ENCODE measurements at regions not wholly inside any gene's neighbourhood (a gene's known extent, or its start where the extent isn't known, plus 50 kb on each side); places are given as distances from the start of the nearest gene placed in this dataset.

GRCh38 chr6:158906926-158907325 lies 87.8 kb upstream of the EZR start:
- Histone ChIP-seq H2BK5ac (ENCODE audit: low read depth, low read length) (no peak overlapping the region), H3K4me3 (ENCODE audit: extremely low read depth in 1 of 4, insufficient read depth in 2 of 4, low read depth in 3 of 4, low read length in 4 of 4) (no peak overlapping the region), H3K9ac (replicated peaks in 1 of 4; ENCODE audit: extremely low read depth in 1 of 4, low read depth in 3 of 4, low read length in 3 of 4) (no peak overlapping the region), H2AK5ac (ENCODE audit: low read depth, low read length) (no peak overlapping the region), H3K4ac (replicated peaks; ENCODE audit: insufficient read length, low read depth, low read length) (no peak overlapping the region), H2BK20ac (ENCODE audit: low read length) (no peak overlapping the region), H3K23me2 (ENCODE audit: low read depth, low read length) (no peaks in the 10 kb centered on the region), H3K56ac (replicated peaks; ENCODE audit: insufficient read length, low read depth, low read length) (no peak overlapping the region), H3K9me3 (ENCODE audit: insufficient read depth in 2 of 2, low read depth in 1 of 2, low read length in 1 of 2) (peaks cover 4 to 21% of the 10 kb centered on the region in 2 experiments), H3K27me3 (replicated peaks in 1 of 4; ENCODE audit: control insufficient read depth in 3 of 4, extremely low read depth in 1 of 4, insufficient read depth in 3 of 4, low read length in 3 of 4) (no peaks in the 10 kb centered on the region), H4K20me1 (replicated peaks in 1 of 2; ENCODE audit: control insufficient read depth in 1 of 2, insufficient read depth in 2 of 2, low read length in 2 of 2) (no peaks in the 10 kb centered on the region), H4K5ac (ENCODE audit: insufficient read length, low read depth, low read length) (no peak overlapping the region), H2BK12ac (ENCODE audit: low read depth, low read length) (0 out of 2 replicates have a peak overlapping the region, but pooled peaks have one; percentile 11), H2BK15ac (ENCODE audit: low read length) (no peak overlapping the region), H3K18ac (ENCODE audit: extremely low read depth, low read length) (no peak overlapping the region), H3K79me1 (ENCODE audit: low read depth, low read length) (no peaks in the 10 kb centered on the region), H3K4me2 (ENCODE audit: insufficient read depth in 1 of 2, low read depth in 2 of 2, low read length in 2 of 2) (no peak overlapping the region), H2BK120ac (replicated peaks; ENCODE audit: low read depth, low read length) (no peak overlapping the region), H4K91ac (replicated peaks; ENCODE audit: insufficient read length, low read length) (no peak overlapping the region), H3K23ac (ENCODE audit: insufficient read length) (no peak overlapping the region), H3K36me3 (ENCODE audit: control insufficient read depth in 2 of 4, insufficient read depth in 4 of 4, low read length in 3 of 4) (no peaks in the 10 kb centered on the region; a peak in 3 of 8 replicates), H2AFZ (ENCODE audit: low read length) (no peak overlapping the region), H4K8ac (ENCODE audit: extremely low read depth, insufficient read depth, low read length) (no peak overlapping the region), H3K4me1 (replicated peaks in 1 of 4; ENCODE audit: control insufficient read depth in 3 of 4, insufficient read depth in 4 of 4, low read length in 3 of 4) (peaks cover 3 to 23% (median 9%) of the 10 kb centered on the region in 4 experiments), H3K27ac (ENCODE audit: low read depth, low read length) (no peak overlapping the region), H3K79me2 (ENCODE audit: control insufficient read depth in 1 of 2, insufficient read depth in 2 of 2, low read length in 2 of 2) (no peaks in the 10 kb centered on the region), H3K14ac (ENCODE audit: insufficient read length) (no peak overlapping the region)
- DNase-seq (ENCODE audit: low read depth in 1 of 2, low spot score in 2 of 2) = no peak
- no peak for FAIRE-seq
- ChIA-PET POLR2A (ENCODE audit: partially characterized antibody) (interaction anchor here (1.3 kb wide), 1 partner anchor 143 kb away, joined by 3 read pairs; no protein-coding TSS in a partner anchor), CTCF (ENCODE audit: partially characterized antibody) (interaction anchor here (1.2 to 1.6 kb wide), 2 partner anchors 15 to 93 kb away, joined by 3 read pairs; no protein-coding TSS in a partner anchor)
- WGBS, 2 experiments (ENCODE audit: extremely low coverage in 1 of 2, insufficient coverage in 1 of 2, insufficient read length in 1 of 2, insufficient replicate concordance in 2 of 2, low coverage in 1 of 2, low lambda C conversion rate in 2 of 2, missing lambda C conversion rate in 1 of 2) = 88% methylated on average over 4 of the region's 4 CpGs; no CpG with 5 or more reads in 1 of the 2 experiments
- TF ChIP-seq BACH1 (IDR thresholded peaks at IDR 0.05; ENCODE audit: low read length) (no peak), SP4 (IDR thresholded peaks at IDR 0.05; ENCODE audit: low read length) (no peak), PHF8 (conservative IDR thresholded peaks at IDR 0.05; ENCODE audit: low read depth, low read length) (no peak), ATF2 (IDR thresholded peaks at IDR 0.05; ENCODE audit: low read length) (no peak), RNF2 (IDR thresholded peaks at IDR 0.05; ENCODE audit: borderline replicate concordance, low read depth, low read length, missing control alignments, poor library complexity, severe bottlenecking) (no peak), TAF7 (optimal IDR thresholded peaks at IDR 0.05; ENCODE audit: borderline replicate concordance, low read depth, low read length) (no peak), TAF1 (IDR thresholded peaks at IDR 0.05; ENCODE audit: low read depth, low read length) (no peak), TEAD4 (IDR thresholded peaks at IDR 0.05; ENCODE audit: low read depth, low read length) (no peak), FOSL1 (IDR thresholded peaks at IDR 0.05; ENCODE audit: insufficient read depth, low read depth, low read length) (no peak), KDM5A (IDR thresholded peaks at IDR 0.05; ENCODE audit: low read length) (no peak), POLR2AphosphoS5 (IDR thresholded peaks at IDR 0.05; ENCODE audit: low read depth, low read length) (no peak), RXRA (IDR thresholded peaks at IDR 0.05; ENCODE audit: insufficient read depth, low read depth, low read length) (no peak), HDAC2 (IDR thresholded peaks at IDR 0.05; ENCODE audit: borderline replicate concordance in 1 of 2, low read depth in 2 of 2, low read length in 2 of 2) (no peak)

Data from H1 (cell line).